Fibroblast of lung (primary cell): ENCODE measurements at regions not wholly inside any gene's neighbourhood (a gene's known extent, or its start where the extent isn't known, plus 50 kb on each side); places are given as distances from the start of the nearest gene placed in this dataset.

Experiments used
- CTCF ChIP-seq, 2 donors: IDR thresholded peaks in 1 of 2; conservative IDR thresholded peaks in 1 of 2; 1 replicate in 1 of 2; 2 replicates in 1 of 2; pipeline ENCODE4 v1.5.1; 2011 to 2012; ENCODE audit warnings: low read length in 2 of 2, control low read depth in 1 of 2, inconsistent platforms in 1 of 2, low read depth in 1 of 2, mild to moderate bottlenecking in 1 of 2
- EZH2 ChIP-seq: IDR thresholded peaks from 2 replicates; pipeline ENCODE4 v1.5.1; 2012; ENCODE audit warnings: low read length, control low read depth, mild to moderate bottlenecking; ENCODE audit errors: missing control alignments

- no peak for TF ChIP-seq CTCF (conservative IDR thresholded peaks at IDR 0.05 in 1 of 2, IDR thresholded peaks at IDR 0.05 in 1 of 2; ENCODE audit: low read depth in 1 of 2, low read length in 2 of 2)
- TF ChIP-seq EZH2, result no peak
Observed at GRCh38 chr4:12146339-12146738, 717.6 kb upstream of the HS3ST1 start.
